Transverse colon (tissue), 4 donors: ENCODE measurements at regions not wholly inside any gene's neighbourhood (a gene's known extent, or its start where the extent isn't known, plus 50 kb on each side); places are given as distances from the start of the nearest gene placed in this dataset.

Experiments used
- CTCF ChIP-seq, 5 experiments: fragments of 200-600 bp in 3 of 5; fragments of 450-650 bp in 2 of 5; sonication (generic) in 3 of 5; IDR thresholded peaks; 1 replicate in 2 of 5; 2 replicates in 3 of 5; pipeline ENCODE4 v1.5.1; 2016 to 2017; ENCODE audit warnings: antibody characterized with exemption in 5 of 5, inconsistent platforms in 3 of 5, mild to moderate bottlenecking in 2 of 5, moderate library complexity in 1 of 5
- EP300 ChIP-seq: sonication (generic); formaldehyde crosslinking; IDR thresholded peaks from one replicate; pipeline ENCODE4 v1.6.1; 2017; ENCODE audit warnings: antibody characterized with exemption, low read depth
- POLR2A ChIP-seq: fragments of 450-650 bp; IDR thresholded peaks from one replicate; pipeline ENCODE4 v1.6.1; 2016; ENCODE audit warnings: antibody characterized with exemption, mild to moderate bottlenecking, moderate library complexity
- POLR2AphosphoS5 ChIP-seq, 3 donors: sonication (generic); formaldehyde crosslinking; IDR thresholded peaks; one replicate each; pipeline ENCODE4 v1.6.1; 2016; ENCODE audit warnings: antibody characterized with exemption in 3 of 3

GRCh38 chr2:105540642-105541041 is 141.8 kb upstream of the FHL2 start:
- TF ChIP-seq CTCF (IDR thresholded peaks at IDR 0.05) (no peak), POLR2AphosphoS5 (IDR thresholded peaks at IDR 0.05) (no peak), EP300 (no peak), POLR2A (no peak)
